ENCODE measurements at regions not wholly inside any gene's neighbourhood (a gene's known extent, or its start where the extent isn't known, plus 50 kb on each side); places are given as distances from the start of the nearest gene placed in this dataset.

DNA sequence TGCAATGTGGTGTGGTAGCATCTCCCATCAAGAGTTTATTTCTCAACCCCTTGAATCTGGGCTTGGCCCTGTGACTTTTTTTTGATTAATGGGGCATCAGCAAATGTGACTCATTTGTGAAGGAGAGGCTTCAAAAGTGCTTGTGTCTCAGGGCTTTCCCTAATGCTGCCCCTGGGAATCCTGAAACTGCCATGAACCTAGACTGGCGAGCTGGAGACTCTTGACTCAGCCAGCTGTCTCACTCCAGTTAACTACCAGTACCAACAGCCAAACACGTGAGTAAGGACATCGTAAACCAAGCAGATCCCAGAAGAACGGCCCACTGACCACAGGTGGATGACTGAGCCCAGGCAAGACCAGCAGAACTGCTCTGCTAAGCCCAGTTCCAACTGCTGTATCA lies 72.8 kb upstream of the ADTRP start:
- 45% methylated on average over 4 of the region's 4 CpGs for WGBS (ENCODE audit: insufficient coverage, low coverage, missing lambda C conversion rate)
- no peaks in the 10 kb centered on the region for H4K20me1 ChIP-seq (replicated peaks; ENCODE audit: control insufficient read depth, insufficient read depth, low read length)
- no peak for TF ChIP-seq PCBP2 (IDR thresholded peaks at IDR 0.05; ENCODE audit: low read depth, low read length, poor library complexity, severe bottlenecking)
- no peak for DNase-seq (ENCODE audit: extremely low read depth in 1 of 4, low spot score in 3 of 4)
- H3K4me2 ChIP-seq (ENCODE audit: insufficient read depth, low read length) = no peak overlapping the region
- 0 out of 2 replicates have a peak overlapping the region, but pooled peaks have one; percentile 32 for H2AFZ ChIP-seq (ENCODE audit: low read depth, low read length)
- no peak; the same call in 2 of the 3 replicates for ATAC-seq
- intact Hi-C loops (cut with micrococcal nuclease) (no loop called here), in situ Hi-C loops (cut with MboI) (no loop called here)
- no peaks in the 10 kb centered on the region for H3K79me2 ChIP-seq (ENCODE audit: control insufficient read depth, insufficient read depth, low read length)
- ChIA-PET CTCF (ENCODE audit: low intra/inter-chr PET ratio) (no interaction called here), POLR2A (interaction anchor here (1.0 kb wide), 1 partner anchor 161 kb away, joined by 4 read pairs; no protein-coding TSS in a partner anchor)
- H3K9ac ChIP-seq (ENCODE audit: insufficient read depth in 1 of 2, low read depth in 2 of 2, low read length in 2 of 2) = no peak overlapping the region
- no peaks in the 10 kb centered on the region for H3K9me1 ChIP-seq (ENCODE audit: control insufficient read depth, insufficient read depth, low read length)
- H3K27me3 ChIP-seq (ENCODE audit: control insufficient read depth in 2 of 2, insufficient read depth in 2 of 2, low read length in 2 of 2) = no peaks in the 10 kb centered on the region
- no peak for FAIRE-seq
- no TSS peak for BruUV-seq (replicated peaks)
- H3K4me1 ChIP-seq (replicated peaks in 1 of 2; ENCODE audit: control insufficient read depth in 2 of 2, insufficient read depth in 2 of 2, low read length in 2 of 2) = peaks cover 0 to 7% of the 10 kb centered on the region in 2 experiments; a peak in 2 of 5 replicates
- H3K9me3 ChIP-seq (replicated peaks; ENCODE audit: control insufficient read depth, insufficient read depth, low read depth, low read length) = 0 out of 2 replicates have a peak, but pooled peaks cover 5% of the 10 kb centered on the region
- H3K36me3 ChIP-seq (ENCODE audit: control insufficient read depth, insufficient read depth, low read length) = no peaks in the 10 kb centered on the region
- no peak overlapping the region for H3K27ac ChIP-seq (ENCODE audit: extremely low read depth, low read depth, low read length)
- no peak overlapping the region for H3K4me3 ChIP-seq

DNA sequence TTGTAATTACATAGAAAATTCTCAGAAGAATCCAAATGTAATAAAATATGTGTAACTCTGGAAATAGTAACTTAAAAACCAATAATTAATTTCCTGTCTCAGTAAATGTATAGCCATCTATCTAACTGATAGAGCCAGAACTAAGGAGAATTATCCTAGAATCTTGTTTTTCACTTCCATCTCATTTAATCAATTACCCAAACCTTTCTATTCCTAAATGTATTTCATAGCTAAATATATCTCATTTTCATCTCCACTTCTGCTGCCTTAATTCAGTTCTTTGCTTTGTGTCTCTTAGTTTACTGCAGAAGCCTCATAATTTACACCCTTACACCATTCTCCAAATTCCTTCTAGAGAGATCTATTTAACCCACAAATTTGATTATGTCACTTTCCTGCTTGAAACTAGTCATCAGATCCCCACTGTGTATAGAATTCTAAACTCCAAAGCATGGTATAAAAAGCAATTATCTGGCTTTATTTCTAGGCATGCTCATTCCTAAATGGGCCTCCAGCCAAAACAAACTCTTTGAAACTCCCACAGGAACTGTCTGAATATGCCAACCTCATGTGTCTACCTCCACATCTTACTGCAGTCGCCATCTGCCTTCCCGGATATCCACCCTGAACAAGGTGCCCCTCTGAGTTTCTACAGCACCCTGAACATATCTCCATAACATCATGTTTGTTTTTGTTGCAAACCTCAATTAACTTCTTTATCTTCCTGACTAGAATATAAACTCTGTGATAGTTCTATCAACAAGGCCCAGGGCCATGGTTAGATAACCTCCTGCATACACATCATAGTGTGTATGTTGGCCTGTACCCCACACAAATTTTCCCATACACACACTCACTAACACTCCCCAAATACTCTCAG lies 70.5 kb upstream of the ADTRP start:
- POLR2A ChIA-PET = interaction anchor here (0.7 kb wide), 1 partner anchor 127 kb away, joined by 3 read pairs; no protein-coding TSS in a partner anchor

More for the DNA sequence above, 70.5 kb upstream of the ADTRP start:
- Histone ChIP-seq H3K4me2 (ENCODE audit: insufficient read depth, low read length) (no peak overlapping the region), H4K20me1 (replicated peaks; ENCODE audit: control insufficient read depth, insufficient read depth, low read length) (no peaks in the 10 kb centered on the region), H3K79me2 (ENCODE audit: control insufficient read depth, insufficient read depth, low read length) (no peaks in the 10 kb centered on the region), H3K9me1 (ENCODE audit: control insufficient read depth, insufficient read depth, low read length) (no peaks in the 10 kb centered on the region), H3K27me3 (ENCODE audit: control insufficient read depth in 2 of 2, insufficient read depth in 2 of 2, low read length in 2 of 2) (no peaks in the 10 kb centered on the region), H3K4me3 (no peak overlapping the region), H3K4me1 (replicated peaks in 1 of 2; ENCODE audit: control insufficient read depth in 2 of 2, insufficient read depth in 2 of 2, low read length in 2 of 2) (peaks cover 0 to 7% of the 10 kb centered on the region in 2 experiments; a peak in 1 of 5 replicates), H3K36me3 (ENCODE audit: control insufficient read depth, insufficient read depth, low read length) (no peaks in the 10 kb centered on the region), H3K9ac (ENCODE audit: insufficient read depth in 1 of 2, low read depth in 2 of 2, low read length in 2 of 2) (no peak overlapping the region), H3K27ac (ENCODE audit: extremely low read depth, low read depth, low read length) (no peak overlapping the region), H3K9me3 (replicated peaks; ENCODE audit: control insufficient read depth, insufficient read depth, low read depth, low read length) (peaks cover 2% of the 10 kb centered on the region; the same call in 1 of the 2 replicates), H2AFZ (ENCODE audit: low read depth, low read length) (peak overlapping the region; percentile 18)
- DNase-seq (ENCODE audit: extremely low read depth in 1 of 4, low spot score in 3 of 4) (no peak), ATAC-seq (peak; percentile 30; the same call in 2 of the 3 replicates), FAIRE-seq (no peak)
- 56% methylated on average over 2 of the region's 2 CpGs for WGBS (ENCODE audit: insufficient coverage, low coverage, missing lambda C conversion rate)
- in situ Hi-C loops (cut with MboI) = no loop called here
- CTCF ChIA-PET (ENCODE audit: low intra/inter-chr PET ratio) = no interaction called here
- intact Hi-C loops (cut with micrococcal nuclease) = no loop called here
- no TSS peak for BruUV-seq (replicated peaks)
- TF ChIP-seq, protein P1, sequence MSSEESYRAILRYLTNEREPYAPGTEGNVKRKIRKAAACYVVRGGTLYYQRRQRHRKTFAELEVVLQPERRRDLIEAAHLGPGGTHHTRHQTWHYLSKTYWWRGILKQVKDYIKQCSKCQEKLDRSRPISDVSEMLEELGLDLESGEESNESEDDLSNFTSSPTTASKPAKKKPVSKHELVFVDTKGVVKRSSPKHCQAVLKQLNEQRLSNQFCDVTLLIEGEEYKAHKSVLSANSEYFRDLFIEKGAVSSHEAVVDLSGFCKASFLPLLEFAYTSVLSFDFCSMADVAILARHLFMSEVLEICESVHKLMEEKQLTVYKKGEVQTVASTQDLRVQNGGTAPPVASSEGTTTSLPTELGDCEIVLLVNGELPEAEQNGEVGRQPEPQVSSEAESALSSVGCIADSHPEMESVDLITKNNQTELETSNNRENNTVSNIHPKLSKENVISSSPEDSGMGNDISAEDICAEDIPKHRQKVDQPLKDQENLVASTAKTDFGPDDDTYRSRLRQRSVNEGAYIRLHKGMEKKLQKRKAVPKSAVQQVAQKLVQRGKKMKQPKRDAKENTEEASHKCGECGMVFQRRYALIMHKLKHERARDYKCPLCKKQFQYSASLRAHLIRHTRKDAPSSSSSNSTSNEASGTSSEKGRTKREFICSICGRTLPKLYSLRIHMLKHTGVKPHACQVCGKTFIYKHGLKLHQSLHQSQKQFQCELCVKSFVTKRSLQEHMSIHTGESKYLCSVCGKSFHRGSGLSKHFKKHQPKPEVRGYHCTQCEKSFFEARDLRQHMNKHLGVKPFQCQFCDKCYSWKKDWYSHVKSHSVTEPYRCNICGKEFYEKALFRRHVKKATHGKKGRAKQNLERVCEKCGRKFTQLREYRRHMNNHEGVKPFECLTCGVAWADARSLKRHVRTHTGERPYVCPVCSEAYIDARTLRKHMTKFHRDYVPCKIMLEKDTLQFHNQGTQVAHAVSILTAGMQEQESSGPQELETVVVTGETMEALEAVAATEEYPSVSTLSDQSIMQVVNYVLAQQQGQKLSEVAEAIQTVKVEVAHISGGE (CRISPR knock-in tag; IDR thresholded peaks at IDR 0.05) = no peak
- TF ChIP-seq CBFA2T3 (IDR thresholded peaks at IDR 0.05) = peak; percentile 55
- 0 out of 2 replicates have a peak, but pooled peaks have one; percentile 24 for TF ChIP-seq CBFA2T2 (conservative IDR thresholded peaks at IDR 0.05)
- TF ChIP-seq TRIM24 (IDR thresholded peaks at IDR 0.05) = 0 out of 4 replicates have a peak, but pooled peaks of 1 of the 2 experiments have one; percentile 16

Measured in K562 (cell line).